H1 (cell line): ENCODE measurements at regions not wholly inside any gene's neighbourhood (a gene's known extent, or its start where the extent isn't known, plus 50 kb on each side); places are given as distances from the start of the nearest gene placed in this dataset.
"Not testable (repeated sequence)": the region's sequence is repeated elsewhere in the genome, so short reads cannot be mapped to it uniquely, and the experiment has no call there.

Experiments
- CTCF ChIA-PET: fragments of 300-600 bp; sonication (Branson Sonifier 250); formaldehyde crosslinking; loops from one replicate; lab custom pipeline; 2021; ENCODE audit not compliant: partially characterized antibody; lab: Charles Lee
- POLR2A ChIA-PET: fragments of 300-600 bp; sonication (Branson Sonifier 250); formaldehyde crosslinking; loops from one replicate; lab custom pipeline; 2021; ENCODE audit warnings: inconsistent platforms; ENCODE audit not compliant: partially characterized antibody; lab: Charles Lee
- DNase-seq, 2 experiments: peaks; one replicate each; pipeline versions ENCODE4 v3.0.0 to v3.0.0-alpha.2; 2010 to 2022; ENCODE audit warnings: low spot score in 2 of 2, low read depth in 1 of 2, mixed read lengths in 1 of 2
- FAIRE-seq: peaks from 2 replicates; lab custom pipeline; 2011; peaks lifted over from hg19 to GRCh38; lab: Jason Lieb, UNC
- H2AFZ ChIP-seq: 2 replicates; pipeline ENCODE4 v1.8.1; 2012; ENCODE audit warnings: low read length, inconsistent platforms
- H2AK5ac ChIP-seq: 2 replicates; pipeline ENCODE4 v1.6.1; 2013; ENCODE audit warnings: low read depth, low read length
- H2BK120ac ChIP-seq: replicated peaks from 2 replicates; pipeline ENCODE3; 2013; ENCODE audit warnings: low read depth, low read length, inconsistent platforms
- H2BK12ac ChIP-seq: 2 replicates; pipeline ENCODE4 v1.6.1; 2013; ENCODE audit warnings: low read depth, low read length
- H2BK15ac ChIP-seq: 2 replicates; pipeline ENCODE4 v1.6.1; 2013; ENCODE audit warnings: low read length
- H2BK20ac ChIP-seq: 2 replicates; pipeline ENCODE4 v1.6.1; 2013; ENCODE audit warnings: low read length
- H2BK5ac ChIP-seq: 2 replicates; pipeline ENCODE4 v1.6.1; 2013; ENCODE audit warnings: low read depth, low read length
- H3K14ac ChIP-seq: 2 replicates; pipeline ENCODE4 v1.6.1; 2013; ENCODE audit warnings: inconsistent platforms; ENCODE audit not compliant: insufficient read length
- H3K18ac ChIP-seq: 2 replicates; pipeline ENCODE4 v1.6.1; 2013; ENCODE audit warnings: low read length; ENCODE audit errors: extremely low read depth
- H3K23ac ChIP-seq: 2 replicates; pipeline ENCODE4 v1.6.1; 2013; ENCODE audit warnings: inconsistent platforms; ENCODE audit not compliant: insufficient read length
- H3K23me2 ChIP-seq: 2 replicates; pipeline ENCODE4 v1.6.1; 2013; ENCODE audit warnings: low read depth, low read length
- H3K27ac ChIP-seq: 2 replicates; pipeline ENCODE4 v1.6.1; 2011; ENCODE audit warnings: low read depth, low read length, inconsistent platforms
- H3K27me3 ChIP-seq, 4 experiments: replicated peaks in 1 of 4; 1 replicate in 1 of 4; 2 replicates in 3 of 4; pipeline versions ENCODE4 v1.6.1 to v1.8.1; 2011 to 2013; ENCODE audit warnings: low read length in 3 of 4, mild to moderate bottlenecking in 3 of 4, inconsistent platforms in 2 of 4, mixed read lengths in 2 of 4, moderate library complexity in 1 of 4; ENCODE audit not compliant: control insufficient read depth in 3 of 4, insufficient read depth in 3 of 4; ENCODE audit errors: extremely low read depth in 1 of 4
- H3K36me3 ChIP-seq, 4 experiments: 2 replicates each; pipeline versions ENCODE4 v1.6.1 to v1.8.1; 2011 to 2013; ENCODE audit warnings: mild to moderate bottlenecking in 4 of 4, low read length in 3 of 4, moderate library complexity in 2 of 4, control low read depth in 1 of 4, inconsistent platforms in 1 of 4; ENCODE audit not compliant: insufficient read depth in 4 of 4, control insufficient read depth in 2 of 4
- H3K4ac ChIP-seq: replicated peaks from 2 replicates; pipeline ENCODE3; 2013; ENCODE audit warnings: low read length, low read depth, mixed read lengths, inconsistent platforms; ENCODE audit not compliant: insufficient read length
- H3K4me1 ChIP-seq, 4 experiments: replicated peaks in 1 of 4; 1 replicate in 1 of 4; 2 replicates in 3 of 4; pipeline versions ENCODE4 v1.6.1 to v1.8.1; 2011 to 2013; ENCODE audit warnings: low read length in 3 of 4, inconsistent platforms in 2 of 4, mixed read lengths in 1 of 4; ENCODE audit not compliant: insufficient read depth in 4 of 4, control insufficient read depth in 3 of 4
- H3K4me2 ChIP-seq, 2 experiments: 2 replicates each; pipeline versions ENCODE4 v1.6.1 to v1.8.1; 2011 to 2013; ENCODE audit warnings: low read depth in 2 of 2, low read length in 2 of 2, control low read depth in 1 of 2, inconsistent platforms in 1 of 2, mild to moderate bottlenecking in 1 of 2; ENCODE audit not compliant: insufficient read depth in 1 of 2
- H3K4me3 ChIP-seq, 4 experiments: fragments of 200-600, 300-600 bp in 1 of 4; sonication (generic), shearing (Covaris generic), sonication (Bioruptor Twin) in 1 of 4; 2 replicates each; pipeline versions ENCODE4 v1.5.1 to v1.8.1; 2011 to 2016; ENCODE audit warnings: low read length in 4 of 4, low read depth in 3 of 4, control low read depth in 2 of 4, inconsistent platforms in 2 of 4, mild to moderate bottlenecking in 2 of 4, mixed read lengths in 1 of 4, moderate library complexity in 1 of 4; ENCODE audit not compliant: insufficient read depth in 2 of 4; ENCODE audit errors: extremely low read depth in 1 of 4
- H3K56ac ChIP-seq: replicated peaks from 2 replicates; pipeline ENCODE3; 2013; ENCODE audit warnings: low read depth, mild to moderate bottlenecking, mixed read lengths, low read length, inconsistent platforms; ENCODE audit not compliant: insufficient read length
- H3K79me1 ChIP-seq: 2 replicates; pipeline ENCODE4 v1.6.1; 2013; ENCODE audit warnings: low read depth, low read length, control low read depth
- H3K79me2 ChIP-seq, 2 experiments: 2 replicates each; pipeline versions ENCODE4 v1.6.1 to v1.8.1; 2012 to 2013; ENCODE audit warnings: low read length in 2 of 2, mild to moderate bottlenecking in 2 of 2, inconsistent platforms in 1 of 2; ENCODE audit not compliant: insufficient read depth in 2 of 2, control insufficient read depth in 1 of 2
- H3K9ac ChIP-seq, 4 experiments: replicated peaks in 1 of 4; 1 replicate in 1 of 4; 2 replicates in 3 of 4; pipeline versions ENCODE4 v1.6.1 to v1.8.1; 2011 to 2013; ENCODE audit warnings: low read depth in 3 of 4, low read length in 3 of 4, control low read depth in 2 of 4, mild to moderate bottlenecking in 2 of 4, moderate library complexity in 2 of 4, inconsistent platforms in 1 of 4; ENCODE audit errors: extremely low read depth in 1 of 4
- H3K9me3 ChIP-seq, 2 experiments: 2 replicates each; pipeline versions ENCODE4 v1.6.1 to v1.8.1; 2012 to 2013; ENCODE audit warnings: mild to moderate bottlenecking in 2 of 2, moderate library complexity in 2 of 2, control low read depth in 1 of 2, inconsistent platforms in 1 of 2, low read depth in 1 of 2, low read length in 1 of 2, mixed read lengths in 1 of 2; ENCODE audit not compliant: insufficient read depth in 2 of 2
- H4K20me1 ChIP-seq, 2 experiments: replicated peaks in 1 of 2; 2 replicates each; pipeline versions ENCODE3 to v1.8.1; 2011 to 2013; ENCODE audit warnings: inconsistent platforms in 2 of 2, low read length in 2 of 2, mild to moderate bottlenecking in 1 of 2; ENCODE audit not compliant: insufficient read depth in 2 of 2, control insufficient read depth in 1 of 2
- H4K5ac ChIP-seq: 2 replicates; pipeline ENCODE4 v1.6.1; 2013; ENCODE audit warnings: low read length, low read depth, mixed read lengths, inconsistent platforms; ENCODE audit not compliant: insufficient read length
- H4K8ac ChIP-seq: 2 replicates; pipeline ENCODE4 v1.8.0; 2013; ENCODE audit warnings: mild to moderate bottlenecking, moderate library complexity, low read length, inconsistent platforms; ENCODE audit not compliant: insufficient read depth; ENCODE audit errors: extremely low read depth
- H4K91ac ChIP-seq: replicated peaks from 2 replicates; pipeline ENCODE3; 2013; ENCODE audit warnings: low read length, mixed read lengths, inconsistent platforms; ENCODE audit not compliant: insufficient read length
- WGBS, 2 experiments: shearing (Covaris generic) in 1 of 2; methylation state at CpG; one replicate each; pipeline versions ENCODE4 v1.1.6 to v1.1.7; 2013 to 2015; ENCODE audit warnings: low lambda C conversion rate in 2 of 2, mixed read lengths in 2 of 2, inconsistent platforms in 1 of 2, low coverage in 1 of 2, missing lambda C conversion rate in 1 of 2; ENCODE audit not compliant: insufficient replicate concordance in 2 of 2, insufficient coverage in 1 of 2, insufficient read length in 1 of 2; ENCODE audit errors: extremely low coverage in 1 of 2, missing lambda C conversion rate in 1 of 2; 5-methylcytosine and 5-hydroxymethylcytosine counted together

- WGBS, 2 experiments = 86% methylated on average over 5 of the region's 5 CpGs; no CpG with 5 or more reads in 1 of the 2 experiments
- H2BK120ac ChIP-seq, H3K79me2 ChIP-seq, H4K20me1 ChIP-seq, H2AFZ ChIP-seq, H3K23ac ChIP-seq, H2BK20ac ChIP-seq, H2BK15ac ChIP-seq, H3K9me3 ChIP-seq, H3K36me3 ChIP-seq, H4K5ac ChIP-seq, H4K8ac ChIP-seq, H3K18ac ChIP-seq, H3K56ac ChIP-seq, H3K14ac ChIP-seq, H3K4me3 ChIP-seq, H3K23me2 ChIP-seq, H2AK5ac ChIP-seq, H3K79me1 ChIP-seq, POLR2A ChIA-PET, DNase-seq, H3K27me3 ChIP-seq, H2BK5ac ChIP-seq, H3K4me2 ChIP-seq, H4K91ac ChIP-seq, FAIRE-seq, H3K27ac ChIP-seq, H3K9ac ChIP-seq, H2BK12ac ChIP-seq, H3K4ac ChIP-seq: not testable (repeated sequence)
- H3K4me1 ChIP-seq = peaks cover 2 to 10% (median 9%) of the 10 kb centered on the region in 4 experiments
- CTCF ChIA-PET = interaction anchor here (0.9 to 1.5 kb wide), 2 partner anchors 90 to 181 kb away, joined by 3 read pairs; no protein-coding TSS in a partner anchor
Observed at GRCh38 chr1:234911136-234911535, 217.5 kb downstream of the TOMM20 start.
